Adrenal gland (tissue), 9 donors: ENCODE measurements at regions not wholly inside any gene's neighbourhood (a gene's known extent, or its start where the extent isn't known, plus 50 kb on each side); places are given as distances from the start of the nearest gene placed in this dataset.
"Not testable (repeated sequence)": the region's sequence is repeated elsewhere in the genome, so short reads cannot be mapped to it uniquely, and the experiment has no call there.

ENCODE experiments used
- DNase-seq, 7 donors: peaks; one replicate each; pipeline ENCODE4 v3.0.0-alpha.2; 2019 to 2020
- H3K27ac ChIP-seq, 5 donors: fragments of 200-600 bp; sonication (generic) in 4 of 5; 1 replicate in 3 of 5; 2 replicates in 2 of 5; pipeline versions ENCODE4 v1.5.1 to v1.8.0; 2016 to 2020; ENCODE audit warnings: mild to moderate bottlenecking in 1 of 5
- H3K27me3 ChIP-seq: fragments of 200-600 bp; 2 replicates; pipeline ENCODE4 v1.8.0; 2021
- H3K36me3 ChIP-seq, 2 donors: fragments of 200-600 bp; replicated peaks in 1 of 2; 1 replicate in 1 of 2; 2 replicates in 1 of 2; pipeline versions ENCODE4 v1.5.1 to v1.8.0; 2018 to 2022
- H3K4me1 ChIP-seq, 2 donors: fragments of 200-600 bp; replicated peaks in 1 of 2; 1 replicate in 1 of 2; 2 replicates in 1 of 2; pipeline versions ENCODE4 v1.5.1 to v1.8.0; 2018 to 2021
- H3K4me3 ChIP-seq, 4 donors: fragments of 200-600 bp; sonication (generic) in 3 of 4; one replicate each; pipeline ENCODE4 v1.5.1; 2016 to 2018
- H3K9me3 ChIP-seq, 3 donors: fragments of 200-600 bp; sonication (generic) in 1 of 3; replicated peaks in 1 of 3; 1 replicate in 2 of 3; 2 replicates in 1 of 3; pipeline versions ENCODE4 v1.5.1 to v1.8.0; 2016 to 2021
- CTCF ChIP-seq, 6 experiments: fragments of 450-650 bp in 4 of 6; fragments of 200-600 bp in 2 of 6; sonication (generic) in 1 of 6; IDR thresholded peaks; 1 replicate in 5 of 6; 2 replicates in 1 of 6; pipeline versions ENCODE4 v1.5.1 to v1.8.0; 2016 to 2021; ENCODE audit warnings: antibody characterized with exemption in 6 of 6, mild to moderate bottlenecking in 2 of 6, moderate library complexity in 1 of 6
- POLR2A ChIP-seq, 2 donors: fragments of 450-650 bp; IDR thresholded peaks; one replicate each; pipeline ENCODE4 v1.6.1; 2017; ENCODE audit warnings: antibody characterized with exemption in 2 of 2, mild to moderate bottlenecking in 2 of 2, moderate library complexity in 1 of 2
- WGBS, 4 donors: extraction: QIAGEN DNeasy Blood & Tissue Kit in 2 of 4; methylation state at CpG; one replicate each; pipeline versions ENCODE4 v1.1.5 to v1.1.7; 2013 to 2017; 5-methylcytosine and 5-hydroxymethylcytosine counted together
- intact Hi-C, 2 donors: fragments of 100-400 bp; cut with DNase I; formaldehyde crosslinking; loops; one replicate each; pipeline versions ENCODE4 v1.14.1 to v1.15.0; 2022 to 2023
- donor health status: healthy with polysubstance abuse.
- donor health status: Bipolar disorder and iron deficiency.
- donor health status: DM: yes; HTN: yes; CAD: no.
- donor health status: DM: no; HTN: no; CAD: no.
- donor health status: DM: no; HTN: no; CAD: no.

- DNase-seq = peak; percentile 27 to 62 (median 46)
- H3K36me3 ChIP-seq, H3K27me3 ChIP-seq, H3K9me3 ChIP-seq, H3K4me3 ChIP-seq, intact Hi-C loops, H3K27ac ChIP-seq, H3K4me1 ChIP-seq: not testable (repeated sequence)
- WGBS, 4 donors = 23 to 74% (median 56%) methylated on average over 7 to 13 of the region's 13 CpGs
- TF ChIP-seq CTCF (IDR thresholded peaks at IDR 0.05) = peak in 4 of 6 experiments; percentile 31 to 52 (median 36)
Measured at GRCh38 chr15:77875066-77875721, 202.3 kb downstream of the TBC1D2B start.

GRCh38 chr15:77874063-77874462, 203.4 kb downstream of the TBC1D2B start:
- no peak overlapping the region for H3K27ac ChIP-seq
- intact Hi-C loops = no loop called here
- no peak for DNase-seq
- no peaks in the 10 kb centered on the region for H3K27me3 ChIP-seq
- no peak for TF ChIP-seq POLR2A (IDR thresholded peaks at IDR 0.05)
- TF ChIP-seq CTCF (IDR thresholded peaks at IDR 0.05) = no peak
- H3K4me1 ChIP-seq = no peaks in the 10 kb centered on the region
- H3K9me3 ChIP-seq = no peaks in the 10 kb centered on the region
- H3K4me3 ChIP-seq = no peak overlapping the region
- H3K36me3 ChIP-seq = no peaks in the 10 kb centered on the region
- WGBS, 4 donors = 77 to 85% (median 78%) methylated on average over 4 of the region's 4 CpGs; no CpG with 5 or more reads in 1 of the 4 donors

DNA sequence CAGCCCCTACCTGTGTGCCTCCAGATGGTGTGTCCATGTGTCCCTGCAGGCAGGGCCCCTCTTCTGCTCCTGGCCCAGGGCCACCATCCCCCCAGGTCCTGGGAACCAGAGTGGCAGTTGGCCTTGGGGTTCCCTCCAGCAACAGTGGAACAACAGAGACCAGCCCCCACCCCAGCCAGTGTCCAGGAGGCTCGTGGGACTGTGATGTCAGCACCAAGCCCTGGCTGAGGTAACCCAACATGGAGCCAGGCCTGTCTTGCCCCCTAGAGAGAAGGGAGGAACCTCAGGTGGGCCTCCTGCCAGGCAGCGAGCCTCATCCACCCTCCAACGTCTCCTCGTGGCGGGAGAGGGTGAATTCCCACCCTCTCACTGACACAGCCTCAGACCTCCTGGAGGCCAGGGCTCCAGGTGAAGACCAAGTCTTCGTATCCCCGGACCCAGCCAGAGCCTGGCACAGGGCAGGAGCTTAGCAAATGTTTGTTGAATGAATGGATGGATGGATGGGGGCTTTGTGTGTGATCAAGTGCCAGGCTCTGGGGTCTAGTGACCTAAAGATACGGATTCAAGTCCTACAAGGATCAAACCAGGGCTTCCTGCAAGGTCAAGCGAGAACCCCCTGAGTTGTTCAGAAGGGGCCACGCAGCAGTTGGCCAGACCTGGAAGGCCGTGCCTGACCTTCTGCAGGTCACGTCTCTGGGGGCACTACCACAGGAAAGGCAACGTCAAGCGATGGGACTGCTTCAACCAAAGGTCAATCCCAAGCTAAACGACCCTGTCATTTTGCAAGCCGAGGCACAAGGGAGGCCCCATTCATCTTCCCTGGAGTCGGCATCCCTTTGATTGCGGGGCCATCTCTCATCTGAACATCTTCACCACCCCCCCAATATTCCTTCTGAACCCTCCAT, 204.7 kb downstream of the TBC1D2B start:
- H3K4me1 ChIP-seq, H3K27me3 ChIP-seq, intact Hi-C loops, H3K4me3 ChIP-seq, H3K9me3 ChIP-seq, H3K27ac ChIP-seq, DNase-seq, H3K36me3 ChIP-seq: not testable (repeated sequence)
- 76 to 88% (median 83%) methylated on average over 11 to 18 of the region's 18 CpGs for WGBS, 4 donors

GRCh38 chr15:77871852-77872371, 205.6 kb downstream of the TBC1D2B start:
- 80 to 85% (median 82%) methylated on average over 8 to 11 of the region's 11 CpGs for WGBS, 4 donors

More at GRCh38 chr15:77871852-77872371, 205.6 kb downstream of the TBC1D2B start:
- H3K27me3 ChIP-seq = no peaks in the 10 kb centered on the region
- intact Hi-C loops = no loop called here
- no peaks in the 10 kb centered on the region for H3K9me3 ChIP-seq
- no peak overlapping the region for H3K27ac ChIP-seq
- no peak overlapping the region for H3K4me3 ChIP-seq
- DNase-seq = no peak
- no peaks in the 10 kb centered on the region for H3K4me1 ChIP-seq
- no peaks in the 10 kb centered on the region for H3K36me3 ChIP-seq
- TF ChIP-seq POLR2A (IDR thresholded peaks at IDR 0.05) (no peak), CTCF (IDR thresholded peaks at IDR 0.05) (no peak)
